Fibroblast of pulmonary artery (primary cell): ENCODE measurements at regions not wholly inside any gene's neighbourhood (a gene's known extent, or its start where the extent isn't known, plus 50 kb on each side); places are given as distances from the start of the nearest gene placed in this dataset.
"Not testable (repeated sequence)": the region's sequence is repeated elsewhere in the genome, so short reads cannot be mapped to it uniquely, and the experiment has no call there.

Source experiments
- DNase-seq: peaks from one replicate; pipeline ENCODE4 v3.0.0-alpha.2; 2010; ENCODE audit warnings: low read depth
- H3K4me3 ChIP-seq: replicated peaks from 2 replicates; pipeline ENCODE4 v1.5.1; 2011; ENCODE audit warnings: low read depth, mild to moderate bottlenecking, control low read depth, low read length, moderate library complexity
- CTCF ChIP-seq: IDR thresholded peaks from 2 replicates; pipeline ENCODE4 v1.5.1; 2011; ENCODE audit warnings: mild to moderate bottlenecking, control low read depth, low read length, inconsistent platforms; ENCODE audit errors: missing control alignments

GRCh38 chr5:44051591-44051990 is 337.6 kb downstream of the FGF10 start:
- H3K4me3 ChIP-seq: no peak overlapping the region
- no peak for TF ChIP-seq CTCF
- DNase-seq: no peak

- DNase-seq: no peak
Measured at GRCh38 chr5:44048276-44048984, 340.8 kb downstream of the FGF10 start.

GRCh38 chr5:44046619-44047364 is 342.4 kb downstream of the FGF10 start:
- H3K4me3 ChIP-seq: no peak overlapping the region
- DNase-seq: no peak
- TF ChIP-seq CTCF: no peak

More at GRCh38 chr5:44048276-44048984, 340.8 kb downstream of the FGF10 start:
- TF ChIP-seq CTCF: no peak
- no peak overlapping the region for H3K4me3 ChIP-seq

GRCh38 chr5:44044549-44044948 is 344.7 kb downstream of the FGF10 start:
- DNase-seq, H3K4me3 ChIP-seq: not testable (repeated sequence)

- no peak for TF ChIP-seq CTCF
- H3K4me3 ChIP-seq: no peak overlapping the region
- no peak for DNase-seq
Measured at GRCh38 chr5:44028226-44028625, 361.0 kb downstream of the FGF10 start.

GRCh38 chr5:44022622-44023021 is 366.6 kb downstream of the FGF10 start:
- TF ChIP-seq CTCF: no peak
- H3K4me3 ChIP-seq: no peak overlapping the region
- DNase-seq: no peak

GRCh38 chr5:44011518-44011917 is 377.7 kb downstream of the FGF10 start:
- no peak for DNase-seq
- no peak for TF ChIP-seq CTCF
- no peak overlapping the region for H3K4me3 ChIP-seq
